ENCODE measurements at regions not wholly inside any gene's neighbourhood (a gene's known extent, or its start where the extent isn't known, plus 50 kb on each side); places are given as distances from the start of the nearest gene placed in this dataset.
"Not testable (repeated sequence)": the region's sequence is repeated elsewhere in the genome, so short reads cannot be mapped to it uniquely, and the experiment has no call there.

GRCh38 chr9:66771504-66771903 is 129.0 kb upstream of the ZNF658 start:
- not testable (repeated sequence) for DNase-seq (ENCODE audit: low spot score)

- DNase-seq (ENCODE audit: low spot score): not testable (repeated sequence)
Measured at GRCh38 chr9:66774618-66775017, 125.9 kb upstream of the ZNF658 start.

- DNase-seq (ENCODE audit: low spot score): not testable (repeated sequence)
Measured at GRCh38 chr9:66779944-66780661, 120.4 kb upstream of the ZNF658 start.

GRCh38 chr9:66781240-66781639 is 119.3 kb upstream of the ZNF658 start:
- DNase-seq (ENCODE audit: low spot score): not testable (repeated sequence)

- not testable (repeated sequence) for DNase-seq (ENCODE audit: low spot score)
Measured at GRCh38 chr9:66782010-66782409, 118.5 kb upstream of the ZNF658 start.

GRCh38 chr9:66785603-66786002 is 114.9 kb upstream of the ZNF658 start:
- not testable (repeated sequence) for DNase-seq (ENCODE audit: low spot score)

- not testable (repeated sequence) for DNase-seq (ENCODE audit: low spot score)
Measured at GRCh38 chr9:66791092-66791750, 109.3 kb upstream of the ZNF658 start.

- not testable (repeated sequence) for DNase-seq (ENCODE audit: low spot score)
Measured at GRCh38 chr9:66794769-66795168, 105.8 kb upstream of the ZNF658 start.

GRCh38 chr9:66795723-66796503 is 104.6 kb upstream of the ZNF658 start:
- not testable (repeated sequence) for DNase-seq (ENCODE audit: low spot score)

- not testable (repeated sequence) for DNase-seq (ENCODE audit: low spot score)
Measured at GRCh38 chr9:66797905-66798616, 102.5 kb upstream of the ZNF658 start.

GRCh38 chr9:66803619-66804018 is 96.9 kb upstream of the ZNF658 start:
- DNase-seq (ENCODE audit: low spot score): not testable (repeated sequence)

- DNase-seq (ENCODE audit: low spot score): not testable (repeated sequence)
Measured at GRCh38 chr9:66810247-66810646, 90.3 kb upstream of the ZNF658 start.

GRCh38 chr9:66812367-66812766 is 88.2 kb upstream of the ZNF658 start:
- DNase-seq (ENCODE audit: low spot score): not testable (repeated sequence)

GRCh38 chr9:66812967-66813366 is 87.6 kb upstream of the ZNF658 start:
- DNase-seq (ENCODE audit: low spot score): not testable (repeated sequence)

GRCh38 chr9:66814038-66814437 is 86.5 kb upstream of the ZNF658 start:
- DNase-seq (ENCODE audit: low spot score): not testable (repeated sequence)

GRCh38 chr9:66819510-66819909 is 81.0 kb upstream of the ZNF658 start:
- not testable (repeated sequence) for DNase-seq (ENCODE audit: low spot score)

GRCh38 chr9:66820014-66820660 is 80.4 kb upstream of the ZNF658 start:
- DNase-seq (ENCODE audit: low spot score): not testable (repeated sequence)

- DNase-seq (ENCODE audit: low spot score): not testable (repeated sequence)
Measured at GRCh38 chr9:66824169-66824568, 76.4 kb upstream of the ZNF658 start.

GRCh38 chr9:66829853-66830252 is 70.7 kb upstream of the ZNF658 start:
- not testable (repeated sequence) for DNase-seq (ENCODE audit: low spot score)

GRCh38 chr9:66830777-66831497 is 69.6 kb upstream of the ZNF658 start:
- DNase-seq (ENCODE audit: low spot score): not testable (repeated sequence)

GRCh38 chr9:66832222-66832621 is 68.3 kb upstream of the ZNF658 start:
- DNase-seq (ENCODE audit: low spot score): not testable (repeated sequence)

Measured in pons (tissue), 1 donor.